ENCODE measurements at regions not wholly inside any gene's neighbourhood (a gene's known extent, or its start where the extent isn't known, plus 50 kb on each side); places are given as distances from the start of the nearest gene placed in this dataset.

DNA sequence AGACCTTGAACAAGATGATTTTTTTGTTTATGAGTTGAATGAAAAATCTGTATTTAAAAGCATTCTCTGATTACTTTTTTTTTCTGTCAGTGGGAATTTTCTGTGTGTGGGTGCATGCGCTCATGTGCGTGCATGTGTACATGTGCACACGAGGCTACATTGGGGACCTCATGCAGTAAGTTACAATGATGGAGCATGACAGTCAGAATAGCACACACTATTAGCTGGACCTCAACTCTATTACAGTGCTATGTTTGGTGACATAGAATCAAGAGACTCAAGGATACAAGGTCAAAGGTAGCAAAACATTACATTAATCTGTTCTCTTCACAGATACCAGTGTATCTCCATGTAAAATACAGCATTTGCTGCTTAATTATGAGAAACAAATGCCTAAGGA, 276.8 kb upstream of the FIGN start:
- TF ChIP-seq TAF1 (IDR thresholded peaks at IDR 0.05; ENCODE audit: low read depth) (no peak), EGR1 (IDR thresholded peaks at IDR 0.05) (no peak), NFIC (IDR thresholded peaks at IDR 0.05) (no peak), CEBPB (IDR thresholded peaks at IDR 0.05) (no peak), ZBTB7A (IDR thresholded peaks at IDR 0.05; ENCODE audit: low read depth) (no peak), TEAD4 (IDR thresholded peaks at IDR 0.05) (no peak), YY1 (IDR thresholded peaks at IDR 0.05; ENCODE audit: low read depth) (no peak)
- TF ChIP-seq, protein P1, sequence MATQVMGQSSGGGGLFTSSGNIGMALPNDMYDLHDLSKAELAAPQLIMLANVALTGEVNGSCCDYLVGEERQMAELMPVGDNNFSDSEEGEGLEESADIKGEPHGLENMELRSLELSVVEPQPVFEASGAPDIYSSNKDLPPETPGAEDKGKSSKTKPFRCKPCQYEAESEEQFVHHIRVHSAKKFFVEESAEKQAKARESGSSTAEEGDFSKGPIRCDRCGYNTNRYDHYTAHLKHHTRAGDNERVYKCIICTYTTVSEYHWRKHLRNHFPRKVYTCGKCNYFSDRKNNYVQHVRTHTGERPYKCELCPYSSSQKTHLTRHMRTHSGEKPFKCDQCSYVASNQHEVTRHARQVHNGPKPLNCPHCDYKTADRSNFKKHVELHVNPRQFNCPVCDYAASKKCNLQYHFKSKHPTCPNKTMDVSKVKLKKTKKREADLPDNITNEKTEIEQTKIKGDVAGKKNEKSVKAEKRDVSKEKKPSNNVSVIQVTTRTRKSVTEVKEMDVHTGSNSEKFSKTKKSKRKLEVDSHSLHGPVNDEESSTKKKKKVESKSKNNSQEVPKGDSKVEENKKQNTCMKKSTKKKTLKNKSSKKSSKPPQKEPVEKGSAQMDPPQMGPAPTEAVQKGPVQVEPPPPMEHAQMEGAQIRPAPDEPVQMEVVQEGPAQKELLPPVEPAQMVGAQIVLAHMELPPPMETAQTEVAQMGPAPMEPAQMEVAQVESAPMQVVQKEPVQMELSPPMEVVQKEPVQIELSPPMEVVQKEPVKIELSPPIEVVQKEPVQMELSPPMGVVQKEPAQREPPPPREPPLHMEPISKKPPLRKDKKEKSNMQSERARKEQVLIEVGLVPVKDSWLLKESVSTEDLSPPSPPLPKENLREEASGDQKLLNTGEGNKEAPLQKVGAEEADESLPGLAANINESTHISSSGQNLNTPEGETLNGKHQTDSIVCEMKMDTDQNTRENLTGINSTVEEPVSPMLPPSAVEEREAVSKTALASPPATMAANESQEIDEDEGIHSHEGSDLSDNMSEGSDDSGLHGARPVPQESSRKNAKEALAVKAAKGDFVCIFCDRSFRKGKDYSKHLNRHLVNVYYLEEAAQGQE (IDR thresholded peaks at IDR 0.05; ENCODE audit: low read depth), result no peak
- TF ChIP-seq, protein P2, sequence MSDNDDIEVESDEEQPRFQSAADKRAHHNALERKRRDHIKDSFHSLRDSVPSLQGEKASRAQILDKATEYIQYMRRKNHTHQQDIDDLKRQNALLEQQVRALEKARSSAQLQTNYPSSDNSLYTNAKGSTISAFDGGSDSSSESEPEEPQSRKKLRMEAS (IDR thresholded peaks at IDR 0.05), result no peak

DNA sequence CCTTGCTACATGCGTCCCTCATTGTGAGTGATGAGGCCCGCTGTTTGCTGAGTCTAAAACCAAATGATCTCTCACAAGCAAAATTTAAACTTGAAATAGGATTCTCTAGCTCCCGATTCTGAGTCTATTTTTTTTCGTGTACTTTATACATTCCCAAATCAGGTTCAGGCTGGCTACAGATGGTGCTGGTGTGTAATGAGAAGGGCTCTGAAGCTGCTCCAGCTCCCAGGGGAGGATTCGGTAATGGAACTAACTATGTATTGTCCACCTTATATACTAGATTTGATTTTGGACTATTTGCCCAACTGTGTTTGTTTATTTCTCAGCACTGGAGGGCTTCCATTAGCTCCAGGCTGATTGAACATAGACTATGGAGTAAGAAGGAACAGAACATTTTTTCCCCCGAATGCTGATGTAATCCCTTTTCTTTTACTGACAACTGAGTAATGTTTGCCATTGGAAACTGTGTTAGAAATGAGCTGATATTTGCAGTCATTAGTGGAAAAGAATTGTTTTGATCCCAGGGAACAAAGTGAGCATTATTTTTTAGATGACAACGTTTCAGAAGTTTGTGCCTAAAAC, 274.0 kb upstream of the FIGN start:
- TF ChIP-seq RAD21 (IDR thresholded peaks at IDR 0.05; ENCODE audit: low read depth), result 0 out of 2 replicates have a peak, but pooled peaks have one; percentile 2
- TF ChIP-seq CEBPB (IDR thresholded peaks at IDR 0.05), result no peak

DNA sequence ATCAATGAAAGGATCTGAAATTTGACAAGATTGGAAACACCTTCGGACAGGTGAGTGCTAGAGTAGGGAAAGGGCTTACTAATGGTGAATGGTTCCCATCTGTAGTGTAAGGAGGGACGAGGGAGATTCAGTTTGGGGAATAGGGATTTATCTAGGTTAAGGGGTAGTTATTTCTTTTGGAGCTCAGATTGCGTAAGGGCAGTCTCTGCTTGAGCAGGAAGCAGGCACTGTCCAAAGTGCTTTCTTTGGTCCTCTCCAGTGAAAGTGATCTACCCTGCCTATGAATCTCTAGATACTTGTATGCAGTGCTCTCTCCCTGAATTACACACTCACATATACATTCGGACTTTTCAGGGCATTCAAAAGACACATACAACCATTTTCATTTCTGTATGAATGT, 272.9 kb upstream of the FIGN start:
- no peak for TF ChIP-seq TCF12 (IDR thresholded peaks at IDR 0.05; ENCODE audit: low read depth)
- TF ChIP-seq EGR1 (IDR thresholded peaks at IDR 0.05), result no peak
- TF ChIP-seq CEBPB (IDR thresholded peaks at IDR 0.05), result peak; percentile 75

DNA sequence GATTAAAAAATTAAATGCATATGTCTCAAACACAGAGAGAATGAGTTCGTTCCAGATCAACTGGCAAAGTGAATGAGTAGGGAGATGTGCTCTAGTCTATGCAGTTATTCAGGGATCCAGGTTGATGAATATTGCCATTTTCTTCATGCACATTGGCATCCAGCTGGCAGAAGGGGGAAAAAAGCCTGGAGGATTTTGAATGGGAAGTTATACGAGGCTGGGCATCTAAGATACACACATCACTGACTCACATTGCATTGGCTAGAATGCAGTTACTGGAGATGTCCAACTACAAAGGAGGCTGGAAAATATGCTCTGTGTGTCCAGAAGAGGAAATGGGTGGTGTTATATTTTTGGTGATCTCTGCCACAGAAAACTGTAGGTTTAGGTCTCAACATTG, 270.9 kb upstream of the FIGN start:
- TF ChIP-seq ZBTB7A (IDR thresholded peaks at IDR 0.05; ENCODE audit: low read depth) (no peak), TEAD4 (IDR thresholded peaks at IDR 0.05) (no peak), RAD21 (IDR thresholded peaks at IDR 0.05; ENCODE audit: low read depth) (no peak), TCF12 (IDR thresholded peaks at IDR 0.05; ENCODE audit: low read depth) (no peak), YY1 (IDR thresholded peaks at IDR 0.05; ENCODE audit: low read depth) (no peak), CREB1 (IDR thresholded peaks at IDR 0.05; ENCODE audit: low read depth) (no peak), EP300 (IDR thresholded peaks at IDR 0.05; ENCODE audit: borderline replicate concordance) (no peak), FOXM1 (IDR thresholded peaks at IDR 0.05; ENCODE audit: borderline replicate concordance, low read depth) (no peak), EGR1 (IDR thresholded peaks at IDR 0.05) (no peak), NFIC (IDR thresholded peaks at IDR 0.05) (no peak), TAF1 (IDR thresholded peaks at IDR 0.05; ENCODE audit: low read depth) (no peak), CEBPB (IDR thresholded peaks at IDR 0.05) (no peak)
- TF ChIP-seq, protein P2 (IDR thresholded peaks at IDR 0.05), result no peak
- TF ChIP-seq, protein P1 (IDR thresholded peaks at IDR 0.05; ENCODE audit: low read depth), result no peak
- TF ChIP-seq, protein P3, sequence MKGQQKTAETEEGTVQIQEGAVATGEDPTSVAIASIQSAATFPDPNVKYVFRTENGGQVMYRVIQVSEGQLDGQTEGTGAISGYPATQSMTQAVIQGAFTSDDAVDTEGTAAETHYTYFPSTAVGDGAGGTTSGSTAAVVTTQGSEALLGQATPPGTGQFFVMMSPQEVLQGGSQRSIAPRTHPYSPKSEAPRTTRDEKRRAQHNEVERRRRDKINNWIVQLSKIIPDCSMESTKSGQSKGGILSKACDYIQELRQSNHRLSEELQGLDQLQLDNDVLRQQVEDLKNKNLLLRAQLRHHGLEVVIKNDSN (IDR thresholded peaks at IDR 0.05), result no peak

DNA sequence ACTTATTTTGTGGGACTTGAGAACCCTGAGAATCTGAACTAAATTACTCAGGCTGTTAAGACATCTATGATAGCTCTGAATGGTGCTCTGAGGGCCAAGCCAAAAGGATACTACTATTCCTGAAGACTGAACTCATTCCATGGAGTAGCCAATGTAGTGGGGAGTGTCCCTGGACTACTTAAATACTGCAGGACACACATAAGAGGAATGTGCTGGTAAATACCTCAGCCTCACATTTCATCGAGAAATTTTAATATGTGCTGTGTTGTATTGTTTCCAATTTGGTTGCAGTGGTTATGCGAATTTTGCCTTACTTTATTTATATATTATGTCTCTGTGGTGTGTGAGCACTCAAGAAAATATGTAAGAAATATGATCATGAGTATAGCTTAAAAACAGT, 264.4 kb upstream of the FIGN start:
- TF ChIP-seq, protein P2 (IDR thresholded peaks at IDR 0.05), result no peak
- TF ChIP-seq ZBTB7A (IDR thresholded peaks at IDR 0.05; ENCODE audit: low read depth) (no peak), EGR1 (IDR thresholded peaks at IDR 0.05) (no peak), TEAD4 (IDR thresholded peaks at IDR 0.05) (peak; percentile 64), RAD21 (IDR thresholded peaks at IDR 0.05; ENCODE audit: low read depth) (no peak), FOXM1 (IDR thresholded peaks at IDR 0.05; ENCODE audit: borderline replicate concordance, low read depth) (no peak)
- TF ChIP-seq, protein P1 (IDR thresholded peaks at IDR 0.05; ENCODE audit: low read depth), result no peak
- TF ChIP-seq, protein P3 (IDR thresholded peaks at IDR 0.05), result no peak

Data from Ishikawa (cell line).